A549 (cell line): ENCODE measurements at regions not wholly inside any gene's neighbourhood (a gene's known extent, or its start where the extent isn't known, plus 50 kb on each side); places are given as distances from the start of the nearest gene placed in this dataset.

Source experiments
- ATOH8 ChIP-seq: fragments of 250-450 bp; sonication (Bioruptor Pico); IDR thresholded peaks from 2 replicates; pipeline ENCODE4 v1.5.0; 2020; ENCODE audit warnings: low read depth, mild to moderate bottlenecking, moderate library complexity
- BHLHE40 ChIP-seq: IDR thresholded peaks from 2 replicates; pipeline ENCODE4 v1.6.1; 2012; ENCODE audit warnings: low read depth, low read length, inconsistent platforms
- CEBPB ChIP-seq, 2 experiments: fragments of >200 bp in 1 of 2; sonication (Bioruptor Twin) in 1 of 2; formaldehyde crosslinking in 1 of 2; IDR thresholded peaks; 2 replicates each; pipeline ENCODE4 v1.6.1; 2012 to 2016
- CTCF ChIP-seq: fragments of >200 bp; sonication (Bioruptor Twin); formaldehyde crosslinking; IDR thresholded peaks from 3 replicates; pipeline ENCODE4 v1.5.1; 2016
- JUNB ChIP-seq: fragments of >200 bp; sonication (Bioruptor Twin); formaldehyde crosslinking; IDR thresholded peaks from 2 replicates; pipeline ENCODE4 v1.6.1; 2016
- POLR2A ChIP-seq: IDR thresholded peaks from 2 replicates; pipeline ENCODE4 v1.6.1; 2012; ENCODE audit warnings: mild to moderate bottlenecking, low read length
- RFX5 ChIP-seq: fragments of 450-650 bp; IDR thresholded peaks from 2 replicates; pipeline ENCODE4 v1.7.1; 2014; ENCODE audit warnings: antibody characterized with exemption, mild to moderate bottlenecking, moderate library complexity
- RNF2 ChIP-seq: fragments of 200-600 bp; sonication (generic); IDR thresholded peaks from 2 replicates; pipeline ENCODE4 v1.6.1; 2016; ENCODE audit warnings: low read depth, mild to moderate bottlenecking, antibody characterized with exemption, moderate library complexity, borderline replicate concordance

GRCh38 chr1:105544475-105544874 is 1512.0 kb upstream of the PRMT6 start:
- TF ChIP-seq RFX5 (no peak), CTCF (no peak), RNF2 (no peak), JUNB (no peak), BHLHE40 (no peak), CEBPB (IDR thresholded peaks at IDR 0.05) (no peak), ATOH8 (CRISPR knock-in tag) (no peak), POLR2A (no peak)
